GM21390 (cell line): ENCODE measurements at regions not wholly inside any gene's neighbourhood (a gene's known extent, or its start where the extent isn't known, plus 50 kb on each side); places are given as distances from the start of the nearest gene placed in this dataset.
"Not testable (repeated sequence)": the region's sequence is repeated elsewhere in the genome, so short reads cannot be mapped to it uniquely, and the experiment has no call there.

ENCODE experiments used
- ATAC-seq: cut with Tn5 transposase; IDR thresholded peaks from one replicate; pipeline ENCODE4 v1.9.1; 2021; ENCODE audit not compliant: unreplicated experiment

- ATAC-seq: no peak
Observed at GRCh38 chr13:90839061-90839460, 508.4 kb upstream of the MIR17HG start.

GRCh38 chr13:90846936-90847335 lies 500.6 kb upstream of the MIR17HG start:
- ATAC-seq: no peak

- not testable (repeated sequence) for ATAC-seq
Observed at GRCh38 chr13:90853666-90854065, 493.8 kb upstream of the MIR17HG start.

GRCh38 chr13:90857921-90858320 lies 489.6 kb upstream of the MIR17HG start:
- no peak for ATAC-seq

- no peak for ATAC-seq
Observed at GRCh38 chr13:90866006-90866405, 481.5 kb upstream of the MIR17HG start.

GRCh38 chr13:90867336-90867683 lies 480.2 kb upstream of the MIR17HG start:
- peak; percentile 96 for ATAC-seq

GRCh38 chr13:90868321-90868920 lies 479.1 kb upstream of the MIR17HG start:
- ATAC-seq: no peak

GRCh38 chr13:90869580-90869979 lies 477.9 kb upstream of the MIR17HG start:
- ATAC-seq: no peak

- ATAC-seq: no peak
Observed at GRCh38 chr13:90872491-90873025, 474.9 kb upstream of the MIR17HG start.

GRCh38 chr13:90880790-90881189 lies 466.7 kb upstream of the MIR17HG start:
- ATAC-seq: no peak

GRCh38 chr13:90882551-90882950 lies 464.9 kb upstream of the MIR17HG start:
- ATAC-seq: no peak

GRCh38 chr13:90883592-90883991 lies 463.9 kb upstream of the MIR17HG start:
- no peak for ATAC-seq

GRCh38 chr13:90884066-90884465 lies 463.4 kb upstream of the MIR17HG start:
- no peak for ATAC-seq

- no peak for ATAC-seq
Observed at GRCh38 chr13:90889906-90890834, 457.3 kb upstream of the MIR17HG start.

- no peak for ATAC-seq
Observed at GRCh38 chr13:90891329-90891728, 456.2 kb upstream of the MIR17HG start.

- ATAC-seq: not testable (repeated sequence)
Observed at GRCh38 chr13:90893199-90893598, 454.3 kb upstream of the MIR17HG start.

- ATAC-seq: no peak
Observed at GRCh38 chr13:90896002-90896401, 451.5 kb upstream of the MIR17HG start.

- no peak for ATAC-seq
Observed at GRCh38 chr13:90898811-90899210, 448.7 kb upstream of the MIR17HG start.

GRCh38 chr13:90899416-90899815 lies 448.1 kb upstream of the MIR17HG start:
- ATAC-seq: no peak

- ATAC-seq: no peak
Observed at GRCh38 chr13:90902255-90902654, 445.2 kb upstream of the MIR17HG start.

GRCh38 chr13:90906554-90906953 lies 440.9 kb upstream of the MIR17HG start:
- no peak for ATAC-seq

- no peak for ATAC-seq
Observed at GRCh38 chr13:90908792-90909191, 438.7 kb upstream of the MIR17HG start.
